A549 (cell line): ENCODE measurements at regions not wholly inside any gene's neighbourhood (a gene's known extent, or its start where the extent isn't known, plus 50 kb on each side); places are given as distances from the start of the nearest gene placed in this dataset.

Experiments
- ATAC-seq, 2 experiments: fragments of 200-7000 bp in 1 of 2; fragments of >200 bp in 1 of 2; cut with Nextera tagmentation in 1 of 2; cut with Tn5 transposase in 1 of 2; 3 replicates each; pipeline versions ENCODE4 v1.8.0 to v1.9.1; 2018 to 2020; ENCODE audit warnings: mild to moderate bottlenecking in 1 of 2, moderate library complexity in 1 of 2
- CTCF ChIA-PET: fragments of 300-600 bp; sonication (Branson Sonifier 250); formaldehyde crosslinking; extraction: SDS; loops from one replicate; lab custom pipeline; 2021; ENCODE audit warnings: antibody characterized with exemption, inconsistent platforms; lab: Yijun Ruan, JAX
- POLR2A ChIA-PET: fragments of 350-600 bp; formaldehyde crosslinking; extraction: SDS; loops from one replicate; lab custom pipeline; 2021; ENCODE audit warnings: antibody characterized with exemption, inconsistent platforms; lab: Yijun Ruan, JAX
- DNase-seq, 2 experiments: peaks; one replicate each; pipeline versions ENCODE4 v3.0.0 to v3.0.0-alpha.2; 2011 to 2016; ENCODE audit warnings: low read depth in 1 of 2, low spot score in 1 of 2
- FAIRE-seq: peaks from 2 replicates; lab custom pipeline; 2011; peaks lifted over from hg19 to GRCh38; lab: Jason Lieb, UNC
- H3K27ac ChIP-seq, 2 experiments: fragments of >200 bp; sonication (Bioruptor Twin); formaldehyde crosslinking; 3 replicates each; pipeline ENCODE4 v1.5.1; 2016 to 2017
- H3K4me1 ChIP-seq: fragments of >200 bp; sonication (Bioruptor Twin); formaldehyde crosslinking; 3 replicates; pipeline ENCODE4 v1.6.1; 2016
- H3K4me2 ChIP-seq: fragments of >200 bp; sonication (Bioruptor Twin); formaldehyde crosslinking; 3 replicates; pipeline ENCODE4 v1.6.1; 2016
- H3K4me3 ChIP-seq: fragments of >200 bp; sonication (Bioruptor Twin); formaldehyde crosslinking; 3 replicates; pipeline ENCODE4 v1.5.1; 2016
- H3K9me3 ChIP-seq: fragments of >200 bp; sonication (Bioruptor Twin); formaldehyde crosslinking; 3 replicates; pipeline ENCODE4 v1.6.1; 2016
- CBX2 ChIP-seq: fragments of 200-600 bp; sonication (generic); IDR thresholded peaks from 2 replicates; pipeline ENCODE4 v1.6.1; 2016; ENCODE audit warnings: low read depth, mild to moderate bottlenecking, borderline replicate concordance
- CEBPB ChIP-seq, 2 experiments: fragments of >200 bp in 1 of 2; sonication (Bioruptor Twin) in 1 of 2; formaldehyde crosslinking in 1 of 2; IDR thresholded peaks; 2 replicates each; pipeline ENCODE4 v1.6.1; 2012 to 2016
- CHD2 ChIP-seq: fragments of 150-350 bp; IDR thresholded peaks from 2 replicates; pipeline ENCODE4 v1.6.1; 2014; ENCODE audit warnings: low read length; ENCODE audit not compliant: partially characterized antibody
- EHMT2 ChIP-seq: fragments of 200-600 bp; sonication (generic); IDR thresholded peaks from 2 replicates; pipeline ENCODE4 v1.6.1; 2016; ENCODE audit warnings: antibody characterized with exemption, low read depth, mild to moderate bottlenecking, moderate library complexity
- HEYL ChIP-seq: fragments of 250-450 bp; sonication (Bioruptor Pico); IDR thresholded peaks from 2 replicates; pipeline ENCODE4 v1.8.0; 2021; ENCODE audit warnings: mild to moderate bottlenecking, moderate library complexity
- HOXA7 ChIP-seq: fragments of 250-450 bp; sonication (Bioruptor Pico); IDR thresholded peaks from 2 replicates; pipeline ENCODE4 v1.5.0; 2020; ENCODE audit warnings: mild to moderate bottlenecking, moderate library complexity
- HOXB13 ChIP-seq: fragments of 250-450 bp; sonication (Bioruptor Pico); IDR thresholded peaks from 2 replicates; pipeline ENCODE4 v1.5.0; 2020; ENCODE audit warnings: low read depth, mild to moderate bottlenecking, moderate library complexity
- HOXB5 ChIP-seq: fragments of 250-450 bp; sonication (Bioruptor Pico); IDR thresholded peaks from 2 replicates; pipeline ENCODE4 v1.5.0; 2020; ENCODE audit warnings: mild to moderate bottlenecking, moderate library complexity
- JUN ChIP-seq, 2 experiments: fragments of >200 bp; sonication (Bioruptor Twin); formaldehyde crosslinking; IDR thresholded peaks; 2 replicates in 1 of 2; 3 replicates in 1 of 2; pipeline ENCODE4 v1.6.1; 2016 to 2017
- JUNB ChIP-seq: fragments of >200 bp; sonication (Bioruptor Twin); formaldehyde crosslinking; IDR thresholded peaks from 2 replicates; pipeline ENCODE4 v1.6.1; 2016
- MAFK ChIP-seq: fragments of 450-650 bp; IDR thresholded peaks from 2 replicates; pipeline ENCODE4 v1.6.1; 2014; ENCODE audit not compliant: partially characterized antibody
- MAZ ChIP-seq: fragments of 150-350 bp; IDR thresholded peaks from 2 replicates; pipeline ENCODE4 v1.6.1; 2014; ENCODE audit warnings: antibody characterized with exemption, low read depth, low read length, borderline replicate concordance
- MYC ChIP-seq: IDR thresholded peaks from 2 replicates; pipeline ENCODE4 v1.6.1; 2012; ENCODE audit warnings: mild to moderate bottlenecking, inconsistent platforms, low read length, improper control_type of control experiment, borderline replicate concordance
- NPAS2 ChIP-seq: fragments of 250-450 bp; sonication (Bioruptor Pico); IDR thresholded peaks from 2 replicates; pipeline ENCODE4 v1.8.0; 2022; ENCODE audit warnings: mild to moderate bottlenecking, moderate library complexity, borderline replicate concordance
- NR3C1 ChIP-seq: fragments of >200 bp; sonication (Bioruptor Twin); formaldehyde crosslinking; IDR thresholded peaks from 3 replicates; pipeline ENCODE4 v1.6.1; 2017
- PHF8 ChIP-seq: fragments of 200-600 bp; sonication (generic); IDR thresholded peaks from 2 replicates; pipeline ENCODE4 v1.6.1; 2016; ENCODE audit warnings: low read depth, mild to moderate bottlenecking, antibody characterized with exemption, moderate library complexity, borderline replicate concordance
- RAD21 ChIP-seq, 2 experiments: fragments of >200 bp in 1 of 2; sonication (Bioruptor Twin) in 1 of 2; formaldehyde crosslinking in 1 of 2; IDR thresholded peaks in 1 of 2; conservative IDR thresholded peaks in 1 of 2; 2 replicates in 1 of 2; 3 replicates in 1 of 2; pipeline ENCODE4 v1.6.1; 2012 to 2018; ENCODE audit warnings: inconsistent platforms in 1 of 2
- RCOR1 ChIP-seq: fragments of 150-350 bp; IDR thresholded peaks from 2 replicates; pipeline ENCODE4 v1.6.1; 2014; ENCODE audit warnings: antibody characterized with exemption, low read length, low read depth
- RFX5 ChIP-seq: fragments of 450-650 bp; IDR thresholded peaks from 2 replicates; pipeline ENCODE4 v1.7.1; 2014; ENCODE audit warnings: antibody characterized with exemption, mild to moderate bottlenecking, moderate library complexity
- RNF2 ChIP-seq: fragments of 200-600 bp; sonication (generic); IDR thresholded peaks from 2 replicates; pipeline ENCODE4 v1.6.1; 2016; ENCODE audit warnings: low read depth, mild to moderate bottlenecking, antibody characterized with exemption, moderate library complexity, borderline replicate concordance
- SMC3 ChIP-seq: fragments of >200 bp; sonication (Bioruptor Twin); formaldehyde crosslinking; IDR thresholded peaks from 3 replicates; pipeline ENCODE4 v1.6.1; 2018; ENCODE audit warnings: inconsistent platforms
- SREBF2 ChIP-seq: fragments of 450-650 bp; IDR thresholded peaks from 2 replicates; pipeline ENCODE4 v1.6.1; 2014; ENCODE audit warnings: mild to moderate bottlenecking, moderate library complexity
- TFCP2L1 ChIP-seq: fragments of 250-450 bp; sonication (Bioruptor Pico); IDR thresholded peaks from 2 replicates; pipeline ENCODE4 v1.5.0; 2021; ENCODE audit warnings: mild to moderate bottlenecking
- WGBS: methylation state at CpG from one replicate; pipeline ENCODE4 v1.1.6; 2017; ENCODE audit errors: missing lambda C conversion rate; 5-methylcytosine and 5-hydroxymethylcytosine counted together
- TF ChIP-seq, protein P1 (sequence below): IDR thresholded peaks from 2 replicates; pipeline ENCODE4 v1.6.1; 2012
- TF ChIP-seq, protein P2 (sequence below): fragments of >200 bp; sonication (Bioruptor Twin); formaldehyde crosslinking; IDR thresholded peaks from 3 replicates; pipeline ENCODE4 v1.5.1; 2016

GRCh38 chr14:61168141-61168540 is 113.0 kb downstream of the TMEM30B start:
- Histone ChIP-seq H3K4me1 (no peaks in the 10 kb centered on the region), H3K4me3 (no peak overlapping the region), H3K4me2 (no peak overlapping the region), H3K27ac (no peak overlapping the region), H3K9me3 (no peaks in the 10 kb centered on the region; the same call in 2 of the 3 replicates)
- no peak for DNase-seq
- CTCF ChIA-PET = interaction anchor here (0.6 kb wide), 1 partner anchor 527 kb away, joined by 5 read pairs; no protein-coding TSS in a partner anchor
- no peak for FAIRE-seq
- POLR2A ChIA-PET = no interaction called here
- 94% methylated on average over 1 of the region's 1 CpG for WGBS
- ATAC-seq = no peak
- TF ChIP-seq HOXB5 (CRISPR knock-in tag) (no peak), MAFK (no peak)

DNA sequence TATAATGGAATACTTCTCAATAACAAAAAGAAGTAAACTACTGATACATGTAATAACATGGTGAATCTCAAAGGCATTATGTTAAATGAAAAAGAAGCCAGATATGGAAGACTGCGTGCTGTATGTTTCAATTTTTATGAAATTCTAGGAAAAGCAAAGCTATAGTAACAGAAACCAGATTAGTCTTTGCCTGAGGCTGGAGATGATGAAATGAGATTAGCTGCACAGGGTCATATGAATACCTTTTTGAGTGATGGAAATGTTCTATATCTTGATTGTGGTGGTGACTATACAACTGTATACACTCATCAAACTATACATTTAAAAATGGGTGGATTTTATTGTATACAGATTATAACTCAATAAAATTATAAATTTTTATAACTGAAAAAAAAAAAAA is 113.5 kb downstream of the TMEM30B start:
- Histone ChIP-seq H3K27ac (no peak overlapping the region), H3K4me1 (no peaks in the 10 kb centered on the region), H3K9me3 (no peaks in the 10 kb centered on the region; the same call in 2 of the 3 replicates), H3K4me2 (no peak overlapping the region), H3K4me3 (no peak overlapping the region)
- 88% methylated on average over 1 of the region's 1 CpG for WGBS
- FAIRE-seq (no peak), ATAC-seq (no peak), DNase-seq (no peak)
- ChIA-PET CTCF (interaction anchor here (0.6 kb wide), 1 partner anchor 527 kb away, joined by 5 read pairs; no protein-coding TSS in a partner anchor), POLR2A (no interaction called here)
- TF ChIP-seq HOXB13 (CRISPR knock-in tag) = no peak
- no peak for TF ChIP-seq SMC3
- TF ChIP-seq NPAS2 (CRISPR knock-in tag) = no peak
- TF ChIP-seq JUN (IDR thresholded peaks at IDR 0.05) = no peak
- TF ChIP-seq, protein P1, sequence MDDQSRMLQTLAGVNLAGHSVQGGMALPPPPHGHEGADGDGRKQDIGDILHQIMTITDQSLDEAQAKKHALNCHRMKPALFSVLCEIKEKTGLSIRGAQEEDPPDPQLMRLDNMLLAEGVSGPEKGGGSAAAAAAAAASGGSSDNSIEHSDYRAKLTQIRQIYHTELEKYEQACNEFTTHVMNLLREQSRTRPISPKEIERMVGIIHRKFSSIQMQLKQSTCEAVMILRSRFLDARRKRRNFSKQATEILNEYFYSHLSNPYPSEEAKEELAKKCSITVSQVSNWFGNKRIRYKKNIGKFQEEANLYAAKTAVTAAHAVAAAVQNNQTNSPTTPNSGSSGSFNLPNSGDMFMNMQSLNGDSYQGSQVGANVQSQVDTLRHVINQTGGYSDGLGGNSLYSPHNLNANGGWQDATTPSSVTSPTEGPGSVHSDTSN = no peak
- TF ChIP-seq TFCP2L1 (CRISPR knock-in tag) = no peak
- TF ChIP-seq, protein P2, sequence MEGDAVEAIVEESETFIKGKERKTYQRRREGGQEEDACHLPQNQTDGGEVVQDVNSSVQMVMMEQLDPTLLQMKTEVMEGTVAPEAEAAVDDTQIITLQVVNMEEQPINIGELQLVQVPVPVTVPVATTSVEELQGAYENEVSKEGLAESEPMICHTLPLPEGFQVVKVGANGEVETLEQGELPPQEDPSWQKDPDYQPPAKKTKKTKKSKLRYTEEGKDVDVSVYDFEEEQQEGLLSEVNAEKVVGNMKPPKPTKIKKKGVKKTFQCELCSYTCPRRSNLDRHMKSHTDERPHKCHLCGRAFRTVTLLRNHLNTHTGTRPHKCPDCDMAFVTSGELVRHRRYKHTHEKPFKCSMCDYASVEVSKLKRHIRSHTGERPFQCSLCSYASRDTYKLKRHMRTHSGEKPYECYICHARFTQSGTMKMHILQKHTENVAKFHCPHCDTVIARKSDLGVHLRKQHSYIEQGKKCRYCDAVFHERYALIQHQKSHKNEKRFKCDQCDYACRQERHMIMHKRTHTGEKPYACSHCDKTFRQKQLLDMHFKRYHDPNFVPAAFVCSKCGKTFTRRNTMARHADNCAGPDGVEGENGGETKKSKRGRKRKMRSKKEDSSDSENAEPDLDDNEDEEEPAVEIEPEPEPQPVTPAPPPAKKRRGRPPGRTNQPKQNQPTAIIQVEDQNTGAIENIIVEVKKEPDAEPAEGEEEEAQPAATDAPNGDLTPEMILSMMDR = no peak
- no peak for TF ChIP-seq NR3C1
- TF ChIP-seq CEBPB (IDR thresholded peaks at IDR 0.05) = no peak
- TF ChIP-seq HOXB5 (CRISPR knock-in tag) = no peak
- TF ChIP-seq HEYL (CRISPR knock-in tag) = no peak
- no peak for TF ChIP-seq PHF8
- TF ChIP-seq RNF2 = no peak
- no peak for TF ChIP-seq JUNB
- TF ChIP-seq RAD21 (conservative IDR thresholded peaks at IDR 0.05 in 1 of 2, IDR thresholded peaks at IDR 0.05 in 1 of 2) = no peak

GRCh38 chr14:61160798-61161197 is 120.3 kb downstream of the TMEM30B start:
- H3K9me3 ChIP-seq = no peaks in the 10 kb centered on the region
- H3K4me1 ChIP-seq = no peaks in the 10 kb centered on the region
- POLR2A ChIA-PET = no interaction called here
- DNase-seq (no peak), FAIRE-seq (no peak)
- no peak overlapping the region for H3K4me3 ChIP-seq
- TF ChIP-seq CHD2 = no peak
- no peak for TF ChIP-seq EHMT2
- no peak for TF ChIP-seq HOXA7 (CRISPR knock-in tag)
- no peak for TF ChIP-seq SREBF2
- no peak for TF ChIP-seq JUNB
- TF ChIP-seq RCOR1 = no peak
- TF ChIP-seq CBX2 = no peak
- TF ChIP-seq MAZ = no peak
- no peak for TF ChIP-seq MYC
- TF ChIP-seq RFX5 = no peak
- TF ChIP-seq, all 56 proteins: peak for 0
- Histone ChIP-seq H3K4me2 (no peak overlapping the region), H3K27ac (no peak overlapping the region)
- CTCF ChIA-PET = no interaction called here
- ATAC-seq = no peak
- 90% methylated on average over 2 of the region's 2 CpGs for WGBS
